ENCODE measurements at regions not wholly inside any gene's neighbourhood (a gene's known extent, or its start where the extent isn't known, plus 50 kb on each side); places are given as distances from the start of the nearest gene placed in this dataset.

GRCh38 chr18:78836838-78837237, 142.8 kb upstream of the SALL3 start:
- TF ChIP-seq POLR2AphosphoS5 (IDR thresholded peaks at IDR 0.05; ENCODE audit: low read depth, low read length) = no peak
- no peak for TF ChIP-seq POLR2A (IDR thresholded peaks at IDR 0.05; ENCODE audit: low read depth, low read length)

Measured in GM12892 (cell line).